NCI-H345 (cell line): ENCODE measurements at regions not wholly inside any gene's neighbourhood (a gene's known extent, or its start where the extent isn't known, plus 50 kb on each side); places are given as distances from the start of the nearest gene placed in this dataset.

Experiments used
- DNase-seq: peaks from one replicate; lab custom pipeline; 2025; lab: John Stamatoyannopoulos, UW

GRCh38 chr12:113684908-113685782, 213.5 kb upstream of the LHX5 start:
- no peak for DNase-seq

DNA sequence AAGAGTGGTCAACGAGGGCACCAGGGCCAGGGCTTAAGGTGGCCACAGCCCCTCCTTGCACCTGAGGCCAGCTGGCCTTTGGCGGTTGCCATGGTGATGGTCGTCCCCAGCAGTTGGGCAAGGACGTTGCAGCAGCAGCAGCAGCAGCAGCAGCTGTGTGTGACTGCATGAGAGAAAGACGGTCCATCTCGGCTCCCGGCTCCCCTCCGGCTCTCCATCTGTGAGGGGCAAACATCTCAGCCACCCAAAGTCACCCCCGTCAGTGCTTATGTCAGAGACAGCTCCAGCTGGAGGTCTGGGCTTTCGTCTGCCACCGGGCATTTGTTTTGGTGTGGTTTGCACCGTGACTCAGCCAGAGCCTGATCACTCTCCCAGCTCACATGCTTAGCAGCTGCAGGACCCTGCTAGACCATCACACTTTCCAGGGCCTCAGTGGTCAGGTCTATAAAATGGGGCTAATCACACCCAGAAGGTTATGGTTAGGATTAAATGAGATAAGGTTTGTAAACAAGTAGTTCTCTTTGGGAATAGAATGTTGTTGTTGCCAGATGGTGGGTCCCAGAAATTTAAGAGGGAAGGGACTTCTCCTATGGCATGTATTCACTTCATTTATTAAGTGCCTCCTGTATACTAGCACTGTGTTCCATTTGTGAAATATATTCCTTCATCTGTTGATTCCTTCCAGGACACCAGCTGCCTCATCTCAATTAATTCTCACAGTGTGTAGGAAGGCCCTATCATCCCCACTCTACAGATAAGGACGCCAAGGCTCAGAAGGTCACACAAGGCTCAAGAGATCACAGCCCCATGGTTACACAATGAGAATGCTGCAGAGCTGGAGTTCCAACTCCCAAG, 212.6 kb upstream of the LHX5 start:
- no peak for DNase-seq

- no peak for DNase-seq
These were observed 211.9 kb upstream of the LHX5 start for GRCh38 chr12:113683574-113683973.

DNA sequence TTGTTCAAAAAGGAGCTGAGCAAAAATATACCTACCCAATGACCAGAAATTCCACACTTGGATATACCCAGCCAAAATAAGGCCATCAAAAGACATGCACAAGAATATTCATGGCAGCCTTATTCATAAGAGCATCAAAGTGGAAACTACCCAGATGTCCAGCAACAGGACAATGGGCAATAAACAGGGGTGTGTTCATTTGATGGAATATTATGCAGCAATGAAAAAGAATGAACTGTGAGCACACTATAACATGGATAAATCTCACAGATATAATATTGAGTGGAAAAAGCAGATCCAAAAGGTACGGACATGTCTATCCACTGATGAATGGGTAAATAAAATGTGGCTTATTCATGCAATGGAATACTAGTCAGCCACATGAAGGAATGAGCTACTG, 209.2 kb upstream of the LHX5 start:
- no peak for DNase-seq

GRCh38 chr12:113678223-113679119, 206.8 kb upstream of the LHX5 start:
- no peak for DNase-seq

DNA sequence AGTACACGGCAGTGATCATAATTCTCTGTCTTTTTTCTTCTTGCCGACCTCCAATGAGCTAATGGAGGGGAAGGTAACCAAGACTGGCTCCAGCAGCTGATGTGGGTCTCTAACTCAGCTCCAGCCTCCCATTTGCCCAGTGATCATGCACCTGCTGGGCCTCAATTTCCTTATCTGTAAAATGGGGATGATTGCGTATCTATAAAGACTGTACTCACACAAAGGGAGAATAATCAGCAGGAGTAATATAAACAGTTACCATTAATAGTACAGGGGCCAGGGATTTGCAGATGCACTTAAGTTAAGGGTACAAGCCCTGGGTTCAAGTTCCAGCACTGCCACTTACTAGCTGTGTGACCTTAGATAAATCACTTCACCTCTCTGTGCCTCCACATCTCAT, 204.9 kb upstream of the LHX5 start:
- DNase-seq: no peak

DNA sequence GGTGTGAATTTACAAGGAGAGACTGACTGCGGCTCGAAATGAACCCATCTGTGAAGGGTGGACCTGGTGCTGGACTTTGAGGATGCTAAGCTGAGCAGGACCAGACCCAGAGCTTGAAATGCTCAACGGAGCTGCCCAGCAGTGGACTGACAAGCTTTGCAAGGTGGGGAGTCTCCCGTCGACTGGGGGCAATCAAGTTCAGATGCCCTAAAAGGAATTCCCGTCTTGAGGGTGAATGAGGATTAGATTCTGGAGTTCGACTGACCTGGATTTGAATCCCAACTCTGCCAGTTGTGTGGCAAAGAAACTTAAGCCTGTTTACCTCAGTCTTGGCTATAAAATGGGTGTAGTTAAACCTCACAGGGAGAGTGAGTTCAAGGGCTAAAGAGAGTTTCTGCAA, 204.4 kb upstream of the LHX5 start:
- DNase-seq: no peak

GRCh38 chr12:113674996-113675395, 203.3 kb upstream of the LHX5 start:
- DNase-seq: no peak

- DNase-seq: no peak
These were observed 202.6 kb upstream of the LHX5 start for GRCh38 chr12:113674302-113674701.

GRCh38 chr12:113673458-113674238, 202.0 kb upstream of the LHX5 start:
- DNase-seq: no peak

- no peak for DNase-seq
These were observed 199.1 kb upstream of the LHX5 start for GRCh38 chr12:113670742-113671141.

GRCh38 chr12:113667676-113668356, 196.1 kb upstream of the LHX5 start:
- no peak for DNase-seq

GRCh38 chr12:113667095-113667494, 195.4 kb upstream of the LHX5 start:
- no peak for DNase-seq

- no peak for DNase-seq
These were observed 194.6 kb upstream of the LHX5 start for GRCh38 chr12:113666223-113666622.

GRCh38 chr12:113665457-113665856, 193.8 kb upstream of the LHX5 start:
- no peak for DNase-seq

DNA sequence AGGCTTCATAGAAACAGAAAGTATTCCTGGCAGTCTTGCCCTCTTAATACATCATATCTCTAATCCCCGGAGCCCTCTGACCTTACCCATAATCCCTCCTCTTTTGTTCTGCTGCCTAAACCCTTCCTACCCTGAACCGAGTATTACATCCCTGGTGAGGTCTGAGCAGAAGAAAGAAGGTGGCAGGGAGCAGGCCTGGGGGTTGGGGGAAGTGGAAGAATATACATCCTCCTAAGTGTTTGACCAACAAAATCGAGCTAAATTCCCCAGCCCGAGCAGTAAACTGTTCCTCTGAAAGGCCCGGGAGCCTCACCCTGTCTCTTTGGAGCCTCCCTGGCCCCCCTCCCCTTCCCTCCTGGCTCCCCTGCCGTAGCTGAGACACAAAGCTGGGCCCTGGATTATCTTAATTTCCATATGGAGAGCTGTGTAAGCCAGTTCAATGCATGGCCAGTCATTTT, 192.6 kb upstream of the LHX5 start:
- no peak for DNase-seq

- no peak for DNase-seq
These were observed 191.7 kb upstream of the LHX5 start for GRCh38 chr12:113663396-113663795.

GRCh38 chr12:113660936-113661335, 189.3 kb upstream of the LHX5 start:
- no peak for DNase-seq

- no peak for DNase-seq
These were observed 187.7 kb upstream of the LHX5 start for GRCh38 chr12:113659416-113659815.

- no peak for DNase-seq
These were observed 187.3 kb upstream of the LHX5 start for GRCh38 chr12:113659015-113659414.
